Fibroblast of peridontal ligament (primary cell): ENCODE measurements at regions not wholly inside any gene's neighbourhood (a gene's known extent, or its start where the extent isn't known, plus 50 kb on each side); places are given as distances from the start of the nearest gene placed in this dataset.
"Not testable (repeated sequence)": the region's sequence is repeated elsewhere in the genome, so short reads cannot be mapped to it uniquely, and the experiment has no call there.

Experiments
- DNase-seq: peaks from one replicate; pipeline ENCODE4 v3.0.0-alpha.2; 2010; ENCODE audit errors: extremely low read depth

DNA sequence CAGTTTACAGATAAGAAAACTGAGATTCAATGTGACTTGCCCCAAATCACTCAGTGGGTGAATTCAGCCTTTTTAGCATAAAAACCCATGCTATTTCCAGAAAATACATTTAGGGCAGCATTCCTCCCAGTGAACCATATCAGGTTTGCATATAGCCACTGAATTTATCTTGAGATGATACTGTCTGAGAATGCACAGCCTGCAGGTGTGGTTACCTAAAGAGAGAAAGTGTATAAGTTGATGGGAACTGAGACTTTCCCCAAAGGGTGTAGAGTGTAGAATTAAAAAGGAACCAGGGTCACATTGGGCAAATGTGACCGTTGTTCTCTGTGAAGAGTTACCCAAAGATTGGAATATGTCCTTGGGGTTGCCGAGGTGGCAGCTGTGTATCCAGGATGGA is 100.0 kb upstream of the PIK3R1 start:
- no peak for DNase-seq

DNA sequence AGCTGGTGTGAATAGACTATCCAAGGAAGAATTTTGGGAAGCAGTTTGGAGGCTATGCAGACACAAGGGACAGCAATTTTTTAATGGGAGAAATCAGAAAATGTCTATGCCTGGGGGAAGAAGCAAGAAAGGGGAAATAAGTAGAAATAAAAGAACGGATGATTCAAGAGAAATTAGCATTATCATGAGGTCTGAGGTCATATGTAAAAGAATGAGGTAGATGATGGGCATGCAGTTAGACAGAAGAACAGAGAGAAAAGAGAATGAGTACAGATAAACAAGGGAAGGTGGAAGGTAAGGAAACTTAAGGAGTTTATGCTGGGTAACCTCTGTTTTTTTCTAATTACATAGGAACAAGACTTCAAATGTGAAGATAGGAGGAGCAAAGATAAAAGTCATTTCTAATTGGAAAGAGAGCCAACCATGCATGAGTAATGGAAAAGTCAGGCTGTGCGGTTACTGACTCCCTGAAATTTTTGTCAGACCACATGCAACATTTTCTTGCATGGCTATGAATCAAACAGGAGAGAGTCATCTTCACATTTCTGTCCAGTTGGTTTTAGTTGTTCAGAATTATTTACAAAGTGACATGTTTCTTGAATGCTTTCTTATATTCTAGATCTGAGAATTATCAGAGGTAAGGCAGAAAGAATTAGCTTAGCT is 101.0 kb upstream of the PIK3R1 start:
- peak; percentile 94 for DNase-seq

DNA sequence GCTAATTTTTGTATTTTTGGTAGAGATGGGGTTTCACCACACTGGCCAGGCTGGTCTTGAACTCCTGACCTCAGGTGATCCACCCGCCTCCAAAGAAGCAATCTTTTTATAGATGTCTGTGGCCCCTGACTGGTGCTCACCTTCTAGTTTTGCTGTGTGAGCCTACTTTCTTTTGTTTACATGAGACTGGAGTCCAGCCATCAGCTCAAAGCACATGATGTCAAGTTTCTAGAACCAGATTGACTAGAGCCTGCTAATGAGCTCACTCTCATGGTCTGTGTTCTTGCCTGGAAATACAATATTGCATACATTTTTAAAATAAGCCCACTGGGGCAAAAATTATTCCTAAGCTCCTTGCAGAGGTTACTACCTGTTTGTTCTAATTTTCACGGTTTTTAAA is 102.9 kb upstream of the PIK3R1 start:
- DNase-seq = no peak

DNA sequence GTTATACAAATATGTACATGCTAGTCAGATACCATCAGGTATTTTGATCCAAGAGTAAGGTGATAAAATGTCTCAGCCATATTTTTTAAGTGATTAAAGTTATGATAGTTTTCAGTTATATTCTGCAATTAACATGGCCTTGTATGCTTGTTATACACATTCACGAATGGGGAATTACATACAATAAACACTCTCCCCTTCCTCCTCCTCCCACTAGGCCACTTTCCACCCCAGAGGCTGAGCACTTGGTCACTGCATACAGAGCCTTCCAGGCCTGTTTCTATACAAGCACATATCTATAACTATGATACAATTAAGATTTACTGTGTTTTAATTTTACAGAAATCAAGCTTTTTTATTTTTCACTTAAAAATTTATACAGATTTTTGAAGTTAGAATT is 104.7 kb upstream of the PIK3R1 start:
- no peak for DNase-seq

DNA sequence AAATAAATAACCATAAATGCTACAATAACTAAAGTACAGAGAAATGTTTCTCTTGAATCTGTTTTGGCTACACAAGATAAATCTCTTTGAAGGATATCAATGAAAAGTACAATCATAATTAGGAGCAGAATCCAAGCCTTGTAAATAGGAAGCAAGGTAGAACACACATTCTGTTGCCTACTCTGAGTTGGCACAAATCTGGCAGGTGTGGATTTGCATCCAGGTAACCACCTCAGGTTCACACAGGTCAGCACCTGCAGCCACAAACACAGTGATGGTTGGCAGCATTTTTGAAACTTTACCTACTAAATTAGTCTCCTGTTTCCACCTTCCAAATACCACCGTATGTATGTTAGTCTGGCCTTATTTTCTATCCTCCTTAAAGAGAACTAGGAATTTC is 105.3 kb upstream of the PIK3R1 start:
- no peak for DNase-seq

DNA sequence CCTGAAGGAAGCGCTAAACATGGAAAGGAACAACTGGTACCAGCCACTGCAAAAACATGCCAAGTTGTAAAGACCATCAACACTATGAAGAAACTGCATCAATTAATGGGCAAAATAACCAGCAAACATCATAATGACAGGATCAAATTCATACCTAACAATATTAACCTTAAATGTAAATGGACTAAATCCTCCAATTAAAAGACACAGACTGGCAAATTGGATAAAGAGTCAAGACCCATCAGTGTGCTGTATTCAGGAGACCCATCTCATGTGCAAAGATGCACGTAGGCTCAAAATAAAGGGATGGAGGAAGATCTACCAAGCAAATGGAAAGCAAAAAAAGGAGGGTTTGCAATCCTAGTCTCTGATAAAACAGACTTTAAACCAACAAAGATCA is 111.3 kb upstream of the PIK3R1 start:
- DNase-seq = not testable (repeated sequence)

DNA sequence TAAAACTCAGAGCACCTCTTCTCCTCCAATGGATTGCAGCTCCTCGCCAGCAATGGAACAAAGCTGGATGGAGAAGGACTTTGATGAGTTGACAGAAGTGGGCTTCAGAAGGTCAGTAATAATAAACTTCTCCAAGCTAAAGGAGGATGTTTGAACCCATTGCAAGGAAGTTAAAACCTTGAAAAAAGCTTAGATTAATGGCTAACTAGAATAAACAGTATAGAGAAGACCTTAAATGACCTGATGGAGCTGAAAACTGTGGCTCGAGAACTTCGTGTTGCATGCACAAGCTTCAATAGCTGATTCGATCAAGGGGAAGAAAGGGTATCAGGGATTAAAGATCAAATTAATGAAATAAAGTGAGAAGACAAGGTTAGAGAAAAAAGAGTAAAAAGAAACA is 112.3 kb upstream of the PIK3R1 start:
- DNase-seq = not testable (repeated sequence)

DNA sequence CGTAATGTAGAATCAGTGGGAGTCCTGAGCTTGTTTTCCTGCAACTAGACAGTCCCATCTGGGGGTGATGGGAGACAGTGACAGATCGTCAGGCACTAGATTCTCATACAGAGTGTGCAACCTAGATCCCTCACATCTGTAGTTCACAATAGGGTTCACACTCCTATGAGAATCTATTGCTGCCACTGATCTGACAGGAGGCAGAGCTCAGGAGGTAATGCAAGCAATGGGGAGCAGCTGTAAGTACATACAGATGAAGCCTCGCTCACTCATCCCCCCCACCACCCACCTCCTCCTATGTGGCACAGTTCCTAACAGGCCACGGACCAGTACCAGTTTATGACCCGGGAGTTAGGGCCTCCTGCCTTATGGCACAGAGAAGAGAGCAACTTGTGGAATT is 116.2 kb upstream of the PIK3R1 start:
- DNase-seq = no peak

DNA sequence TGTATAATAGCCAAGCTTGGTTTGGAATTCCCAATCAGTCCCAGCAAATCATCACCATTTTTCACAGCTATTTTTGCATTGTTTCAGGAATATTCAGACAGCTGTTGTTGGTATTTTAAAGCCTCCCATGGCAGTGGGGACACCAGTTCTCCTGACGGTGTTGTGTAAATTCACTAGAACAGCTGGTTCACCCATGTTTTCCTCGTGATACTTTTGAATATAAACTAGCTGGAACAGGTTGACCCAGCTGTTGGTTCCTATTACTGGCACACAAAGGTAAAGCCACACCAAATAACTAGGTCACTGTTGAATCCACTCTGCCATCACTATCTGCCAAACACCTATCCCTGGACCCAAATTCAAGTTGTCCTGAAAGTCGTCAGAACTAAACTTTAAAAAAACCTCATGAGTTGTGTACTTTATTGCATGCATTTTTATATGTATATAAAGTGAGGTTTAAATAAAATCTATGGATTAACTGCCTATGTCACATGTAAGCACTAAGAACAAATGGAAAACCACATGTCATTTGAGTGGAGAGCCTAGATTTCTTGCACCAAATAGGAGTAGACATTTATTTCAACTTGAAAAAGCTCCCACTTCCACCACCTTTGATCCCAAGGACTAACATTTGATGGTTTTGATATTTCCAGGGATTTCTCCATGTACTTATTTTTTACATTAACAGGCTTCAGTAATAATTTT is 121.9 kb upstream of the PIK3R1 start:
- DNase-seq = no peak

DNA sequence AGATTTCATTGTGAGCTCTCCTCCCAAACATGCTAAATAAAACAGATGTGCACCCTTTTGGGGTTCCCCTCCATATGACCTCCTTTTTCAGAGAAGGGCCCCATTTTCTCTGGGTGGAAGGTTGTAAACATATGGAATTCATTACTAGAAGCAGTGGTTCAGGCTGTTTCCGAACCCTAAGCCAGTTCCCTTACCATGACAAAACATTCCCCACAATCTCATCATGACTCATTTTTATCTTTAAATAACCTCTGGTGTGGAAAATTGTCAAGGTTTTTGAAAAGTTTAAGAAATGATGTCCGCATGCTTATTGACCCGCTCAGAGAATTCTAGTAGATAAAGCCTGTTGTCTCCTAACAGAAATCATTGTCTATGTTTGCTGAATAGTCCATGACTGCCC is 127.3 kb upstream of the PIK3R1 start:
- peak; percentile 93 for DNase-seq

DNA sequence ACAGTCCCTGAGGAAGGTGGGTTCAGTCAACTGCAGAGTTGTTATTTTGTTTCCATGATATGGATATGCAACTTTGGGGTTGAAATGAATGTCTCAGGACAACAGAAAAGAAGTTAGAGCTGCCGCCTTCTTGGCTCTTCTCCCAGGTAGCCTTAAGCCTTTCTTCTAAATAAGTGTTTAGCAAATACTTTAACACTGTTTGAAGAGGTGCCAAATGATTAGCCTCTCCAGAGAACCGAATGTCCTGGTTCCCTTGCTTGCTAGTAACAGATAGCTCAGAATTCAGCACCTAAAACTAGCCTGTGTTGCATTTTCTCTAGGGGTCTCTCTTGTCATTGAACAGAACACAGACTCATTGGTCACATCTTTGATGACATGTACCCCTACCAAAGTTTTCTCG is 127.7 kb upstream of the PIK3R1 start:
- DNase-seq = peak; percentile 45

DNA sequence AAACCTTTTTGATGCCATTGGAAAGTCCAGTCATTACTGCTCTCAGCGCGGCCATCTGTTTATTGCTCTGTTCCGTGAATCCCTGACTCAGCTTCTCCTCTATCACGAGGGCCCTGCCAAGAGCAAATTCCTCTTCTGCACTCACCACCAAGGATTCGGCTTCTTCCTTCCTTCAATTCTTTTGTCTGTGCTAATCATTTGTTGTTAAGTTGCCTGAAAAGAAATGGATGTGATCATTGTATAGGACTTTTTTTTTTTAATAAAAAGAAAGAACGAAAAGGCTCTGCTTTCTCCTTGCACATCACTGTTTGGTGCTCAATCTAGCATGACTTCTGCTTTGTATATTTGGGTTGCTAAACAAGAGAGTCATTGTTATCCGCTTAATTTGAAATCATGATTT is 128.7 kb upstream of the PIK3R1 start:
- DNase-seq = peak; percentile 89

DNA sequence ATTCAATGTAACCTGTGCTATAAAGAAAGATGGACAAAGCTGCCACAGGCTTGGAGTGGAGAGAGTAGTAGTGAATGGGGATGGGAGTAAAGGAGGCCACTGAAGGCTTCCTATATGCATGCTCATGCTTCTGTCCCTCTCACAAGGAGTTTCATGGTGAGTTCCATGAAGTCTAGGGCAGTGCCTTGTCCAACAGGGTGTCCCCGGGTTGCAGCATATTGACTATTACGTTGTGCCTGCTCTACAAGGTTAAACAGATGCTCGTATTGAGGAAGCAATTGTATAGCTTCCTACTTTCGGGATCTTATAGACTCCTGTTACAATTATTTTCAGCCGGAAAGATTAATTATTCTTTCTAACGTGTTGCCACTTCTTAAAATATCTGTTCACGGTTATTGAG is 129.1 kb upstream of the PIK3R1 start:
- no peak for DNase-seq

DNA sequence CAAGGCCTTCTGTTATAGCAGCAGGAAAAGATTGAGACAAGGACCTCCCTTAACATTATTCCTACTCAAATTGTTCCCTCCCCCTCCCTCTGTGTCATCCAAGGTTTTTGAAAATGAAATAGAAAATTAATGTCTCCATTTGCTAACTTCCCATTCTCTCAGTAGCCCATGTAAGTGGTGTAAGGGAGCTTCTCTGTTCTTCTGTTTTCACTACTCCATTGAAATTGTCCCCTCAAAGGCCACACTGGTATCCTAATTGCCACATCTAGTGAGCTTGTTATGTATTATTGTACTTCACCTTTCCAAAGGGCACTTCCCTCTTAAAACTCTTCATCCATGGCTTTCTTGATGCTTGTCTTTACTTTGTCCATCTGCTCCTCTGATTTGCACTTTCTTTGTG is 131.2 kb upstream of the PIK3R1 start:
- DNase-seq = no peak

DNA sequence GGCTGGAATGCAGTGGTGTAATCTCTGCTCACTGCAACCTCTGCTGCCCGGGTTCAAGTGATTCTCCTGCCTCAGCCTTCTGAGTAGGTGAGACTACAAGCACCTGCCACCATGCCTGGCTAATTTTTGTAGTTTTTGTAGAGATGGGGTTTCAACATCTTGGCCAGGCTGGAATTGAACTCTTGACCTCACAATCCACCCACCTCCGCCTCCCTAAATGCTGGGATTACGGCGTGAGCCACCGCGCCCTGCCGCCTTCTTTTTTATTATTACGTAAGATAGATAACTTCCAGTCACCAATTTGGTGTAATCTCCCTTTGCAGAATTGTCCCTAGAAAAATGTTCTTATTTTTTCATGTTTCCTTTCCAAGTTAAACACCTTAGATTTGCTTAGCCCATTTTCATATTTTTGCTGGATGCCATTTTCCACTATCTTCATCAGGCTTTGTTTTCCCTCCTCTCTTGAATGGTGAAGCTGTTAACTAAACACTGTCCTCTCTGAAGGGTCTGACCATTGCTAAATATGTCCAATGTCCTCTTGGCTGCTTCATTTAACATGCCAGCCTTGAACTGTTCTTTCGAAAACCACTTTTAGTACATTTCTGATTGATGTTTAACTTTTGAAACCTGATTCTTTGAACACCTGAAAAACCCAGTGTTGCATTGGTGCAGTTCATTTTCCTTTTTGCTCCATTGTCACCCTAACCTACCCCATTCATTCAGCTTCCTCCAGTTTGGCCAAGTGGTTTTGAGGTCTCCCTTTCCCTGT is 135.1 kb upstream of the PIK3R1 start:
- DNase-seq = no peak

DNA sequence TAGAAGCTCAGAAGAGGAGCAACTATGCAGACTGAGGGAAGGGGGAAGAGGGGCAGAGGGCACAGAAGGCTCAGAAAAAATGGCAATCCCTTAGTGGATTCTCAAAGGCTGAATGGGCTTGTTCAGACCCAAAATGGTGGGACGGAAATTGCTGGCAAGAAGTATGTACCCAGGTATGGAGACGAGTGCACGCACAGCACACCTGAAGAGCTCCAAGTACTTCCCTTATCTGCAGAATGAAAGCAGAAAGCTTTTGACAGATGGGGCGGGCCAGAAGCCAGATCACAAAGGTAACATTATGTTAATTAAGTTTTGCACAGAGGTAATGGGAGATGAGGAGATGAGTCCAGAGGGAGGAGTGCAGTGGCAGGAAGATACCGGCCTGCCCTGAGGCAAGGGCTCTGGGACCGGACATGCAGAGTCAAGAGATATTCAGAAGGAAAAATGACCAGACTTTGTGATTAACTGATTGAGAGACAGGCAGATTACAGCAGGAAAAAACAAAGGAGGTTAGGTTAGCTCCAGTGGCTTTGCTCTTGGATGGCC is 138.1 kb upstream of the PIK3R1 start:
- DNase-seq = no peak

DNA sequence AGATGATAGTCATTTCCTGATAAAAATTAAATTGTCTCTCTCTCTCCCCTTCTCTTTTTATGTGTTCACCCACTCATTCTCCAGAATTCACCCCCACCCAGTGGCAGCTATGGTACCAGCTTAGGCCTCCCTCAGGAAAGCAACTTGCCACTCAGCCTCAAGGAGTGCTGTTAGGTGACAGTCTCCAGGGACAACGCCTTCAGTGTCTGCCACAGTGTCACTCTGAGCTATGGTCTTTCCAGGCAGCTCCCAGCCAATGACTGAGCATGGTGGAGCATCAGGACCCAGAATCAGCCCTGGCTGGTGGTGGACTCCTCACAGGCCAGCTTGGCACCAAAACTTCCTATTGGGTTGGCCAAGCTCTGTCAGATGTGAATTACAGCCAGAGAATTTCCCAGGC is 140.9 kb upstream of the PIK3R1 start:
- DNase-seq = no peak

DNA sequence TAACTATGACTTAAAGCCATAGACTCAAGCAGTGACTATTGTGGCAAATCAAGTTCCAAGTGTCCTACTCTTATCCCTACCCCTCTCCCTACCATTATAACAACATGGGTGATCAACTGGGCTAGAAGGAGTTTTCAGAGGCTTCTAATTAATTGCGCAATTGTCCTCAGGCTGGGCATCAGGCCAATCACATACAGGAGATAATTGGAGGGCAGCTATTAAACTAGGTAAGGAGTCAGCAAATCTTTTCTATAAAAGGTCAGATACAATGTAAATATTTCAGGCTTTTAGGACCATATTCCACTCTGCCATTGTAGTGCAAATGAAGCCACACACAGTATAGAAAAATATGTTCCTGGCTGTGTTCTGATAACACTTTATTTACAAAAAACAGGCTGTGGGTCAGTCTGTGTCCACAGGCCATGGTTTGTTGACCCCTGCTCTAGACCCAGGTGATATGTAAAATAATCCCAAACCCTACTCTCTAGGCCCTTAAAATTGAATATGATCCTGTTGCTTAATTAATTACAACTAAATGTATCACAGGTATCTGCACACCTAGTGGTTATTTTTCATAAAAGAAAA is 141.4 kb upstream of the PIK3R1 start:
- DNase-seq = no peak

DNA sequence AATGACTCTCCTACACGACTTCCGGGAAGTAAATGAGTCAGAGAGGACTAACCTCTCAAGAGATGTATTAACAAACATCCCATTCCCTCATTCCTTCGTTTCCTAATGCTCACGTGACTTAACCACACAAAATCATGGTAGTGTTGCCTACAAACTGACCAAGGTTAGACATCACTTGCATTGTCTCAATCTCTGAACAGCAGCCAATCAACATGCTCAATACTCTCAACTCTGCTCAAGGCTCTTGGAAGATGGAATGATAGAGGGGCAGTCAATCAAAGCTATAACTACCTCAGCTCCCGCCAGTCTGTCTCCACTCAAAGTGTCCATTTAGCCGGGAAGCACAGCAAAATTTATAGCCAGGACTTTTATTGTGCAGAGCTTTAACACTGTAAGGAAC is 143.8 kb upstream of the PIK3R1 start:
- DNase-seq = peak; percentile 66

DNA sequence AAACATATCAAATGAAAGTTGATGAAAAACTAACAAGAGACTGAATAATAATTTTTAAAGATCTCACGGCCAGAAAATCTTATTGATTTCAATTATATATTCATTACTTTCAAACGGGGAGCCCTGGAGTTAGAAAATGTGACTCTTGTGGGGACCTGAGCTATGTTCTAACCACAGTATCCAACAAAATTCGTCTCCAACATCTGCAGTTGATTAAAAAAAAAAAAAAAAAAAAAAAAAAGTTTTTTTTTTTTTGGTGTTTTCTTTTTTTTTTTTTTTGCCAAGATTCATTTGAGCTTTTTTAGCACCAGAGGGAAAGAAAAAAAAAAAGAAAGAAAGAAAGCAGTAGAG is 144.3 kb upstream of the PIK3R1 start:
- peak; percentile 50 for DNase-seq

DNA sequence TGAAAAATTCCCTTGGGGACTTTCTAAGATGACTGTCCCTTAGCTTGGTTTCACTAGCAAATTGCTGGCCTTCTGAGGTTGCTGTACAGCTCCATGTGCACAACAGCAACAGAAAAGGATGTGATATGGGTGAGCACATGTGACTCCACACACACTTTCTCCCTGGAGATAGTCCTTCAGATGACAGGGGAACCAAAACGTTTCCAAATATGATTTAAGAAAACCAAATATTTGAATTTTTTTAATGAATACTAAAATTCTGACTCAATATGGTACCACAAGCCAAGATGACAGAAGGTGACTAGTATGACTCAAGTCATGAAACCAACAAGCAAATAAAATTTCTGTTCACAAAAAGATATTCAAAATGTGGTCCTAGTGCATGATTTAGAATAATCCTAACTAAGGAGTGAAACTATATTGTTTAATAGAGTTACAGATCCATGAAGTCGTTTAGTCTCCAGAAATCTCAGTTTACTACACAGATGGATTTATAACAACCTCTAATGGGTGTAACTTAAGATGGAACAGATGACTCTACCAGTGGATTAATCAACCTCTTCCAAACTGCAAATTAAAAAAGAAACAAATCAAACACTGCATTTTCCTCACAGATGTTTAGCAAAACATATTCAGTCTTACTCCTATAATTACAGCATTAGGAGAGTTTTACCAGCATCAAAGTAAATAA is 144.8 kb upstream of the PIK3R1 start:
- DNase-seq = peak; percentile 54
